SK-N-SH (cell line): ENCODE measurements at regions not wholly inside any gene's neighbourhood (a gene's known extent, or its start where the extent isn't known, plus 50 kb on each side); places are given as distances from the start of the nearest gene placed in this dataset.

Experiments used
- CTCF ChIA-PET: fragments of 300-600, 350-600 bp; formaldehyde crosslinking; extraction: SDS; loops from one replicate; lab custom pipeline; 2021; lab: Yijun Ruan, JAX
- POLR2A ChIA-PET: fragments of 350-600 bp; sonication (Branson Sonifier 250); formaldehyde crosslinking; extraction: SDS; loops from one replicate; lab custom pipeline; 2020; ENCODE audit warnings: antibody characterized with exemption, inconsistent platforms; lab: Yijun Ruan, JAX
- DNase-seq: peaks from one replicate; pipeline ENCODE4 v3.0.0; 2012
- H2AFZ ChIP-seq: fragments of 200-600 bp; sonication (generic); 2 replicates; pipeline ENCODE4 v1.8.1; 2016; ENCODE audit warnings: antibody characterized with exemption, mild to moderate bottlenecking, low read depth
- H3F3A ChIP-seq: fragments of 200-600 bp; sonication (generic); replicated peaks from 2 replicates; pipeline ENCODE3; 2016; ENCODE audit warnings: antibody characterized with exemption, mild to moderate bottlenecking; ENCODE audit not compliant: insufficient read depth
- H3K27ac ChIP-seq, 2 experiments: fragments of 200-500 bp in 1 of 2; fragments of 200-600 bp in 1 of 2; sonication (Bioruptor generic) in 1 of 2; sonication (generic), shearing (Covaris generic) in 1 of 2; 2 replicates each; pipeline versions ENCODE4 v1.5.1 to v1.6.1; 2014 to 2016; ENCODE audit warnings: low read depth in 2 of 2, inconsistent platforms in 1 of 2, low read length in 1 of 2, mild to moderate bottlenecking in 1 of 2, mixed read lengths in 1 of 2
- H3K27me3 ChIP-seq: fragments of 200-600 bp; sonication (generic), shearing (Covaris generic); 2 replicates; pipeline ENCODE4 v1.6.1; 2016; ENCODE audit warnings: mixed run types; ENCODE audit not compliant: insufficient read depth
- H3K36me3 ChIP-seq, 2 experiments: fragments of 200-500 bp in 1 of 2; fragments of 200-600 bp in 1 of 2; sonication (Bioruptor generic) in 1 of 2; sonication (generic) in 1 of 2; replicated peaks in 1 of 2; 2 replicates each; pipeline versions ENCODE3 to v1.5.1; 2014 to 2016; ENCODE audit warnings: low read length in 1 of 2, mild to moderate bottlenecking in 1 of 2; ENCODE audit not compliant: insufficient read depth in 2 of 2, control insufficient read depth in 1 of 2
- H3K4me1 ChIP-seq, 2 experiments: fragments of 200-500 bp in 1 of 2; fragments of 200-600 bp in 1 of 2; sonication (Bioruptor generic) in 1 of 2; sonication (generic), shearing (Covaris generic) in 1 of 2; 2 replicates each; pipeline versions ENCODE4 v1.5.1 to v1.6.1; 2014 to 2016; ENCODE audit warnings: low read depth in 1 of 2, low read length in 1 of 2, mixed run types in 1 of 2; ENCODE audit not compliant: insufficient read depth in 2 of 2, control insufficient read depth in 1 of 2
- H3K4me2 ChIP-seq: fragments of 200-600 bp; sonication (generic), shearing (Covaris generic); 2 replicates; pipeline ENCODE4 v1.6.1; 2017; ENCODE audit warnings: mixed run types
- H3K4me3 ChIP-seq, 2 experiments: fragments of 200-500 bp in 1 of 2; fragments of 200-600 bp in 1 of 2; sonication (Bioruptor generic) in 1 of 2; sonication (generic), shearing (Covaris generic) in 1 of 2; 2 replicates each; pipeline versions ENCODE4 v1.5.1 to v1.8.1; 2014 to 2016; ENCODE audit warnings: low read depth in 2 of 2, inconsistent platforms in 1 of 2, low read length in 1 of 2, mild to moderate bottlenecking in 1 of 2, mixed read lengths in 1 of 2, moderate library complexity in 1 of 2
- H3K79me2 ChIP-seq: fragments of 200-600 bp; sonication (generic); 2 replicates; pipeline ENCODE4 v1.8.1; 2017; ENCODE audit warnings: mild to moderate bottlenecking; ENCODE audit not compliant: insufficient read depth
- H3K9ac ChIP-seq: fragments of 200-600 bp; sonication (generic); 2 replicates; pipeline ENCODE4 v1.6.1; 2017; ENCODE audit warnings: mixed run types
- H3K9me2 ChIP-seq: fragments of 200-600 bp; sonication (generic); 2 replicates; pipeline ENCODE4 v1.6.1; 2017; ENCODE audit warnings: mixed run types
- H3K9me3 ChIP-seq: fragments of 200-600 bp; sonication (generic); 2 replicates; pipeline ENCODE4 v1.6.1; 2017; ENCODE audit warnings: mixed run types, mild to moderate bottlenecking, moderate library complexity
- H4K20me1 ChIP-seq: fragments of 200-600 bp; sonication (generic); 2 replicates; pipeline ENCODE4 v1.6.1; 2017; ENCODE audit warnings: mild to moderate bottlenecking, mixed run types; ENCODE audit not compliant: insufficient read depth
- EP300 ChIP-seq, 2 experiments: IDR thresholded peaks; 2 replicates each; pipeline versions ENCODE4 v1.4.0 to v1.6.1; 2012; ENCODE audit warnings: borderline replicate concordance in 1 of 2, low read depth in 1 of 2, low read length in 1 of 2
- FOXJ3 ChIP-seq: sonication (generic); formaldehyde crosslinking; IDR thresholded peaks from 2 replicates; pipeline ENCODE4 v1.5.1; 2020; ENCODE audit warnings: mild to moderate bottlenecking, missing genetic modification reagents
- FOXM1 ChIP-seq: IDR thresholded peaks from 2 replicates; pipeline ENCODE4 v1.4.0; 2012; ENCODE audit warnings: low read depth, mild to moderate bottlenecking
- GABPA ChIP-seq: IDR thresholded peaks from 2 replicates; pipeline ENCODE4 v1.4.0; 2012; ENCODE audit warnings: low read depth, mild to moderate bottlenecking
- JUND ChIP-seq: IDR thresholded peaks from 2 replicates; pipeline ENCODE4 v1.4.0; 2012
- NFIC ChIP-seq: IDR thresholded peaks from 2 replicates; pipeline ENCODE4 v1.4.0; 2012; ENCODE audit warnings: borderline replicate concordance
- NRF1 ChIP-seq: IDR thresholded peaks from 2 replicates; pipeline ENCODE4 v1.6.1; 2012; ENCODE audit warnings: low read depth, mild to moderate bottlenecking, low read length
- POLR2AphosphoS5 ChIP-seq: IDR thresholded peaks from 2 replicates; pipeline ENCODE4 v1.6.1; 2012; ENCODE audit warnings: low read depth, low read length
- RAD21 ChIP-seq: IDR thresholded peaks from 2 replicates; pipeline ENCODE4 v1.6.1; 2012; ENCODE audit warnings: mild to moderate bottlenecking, low read length
- RCOR1 ChIP-seq: fragments of 150-350 bp; IDR thresholded peaks from 2 replicates; pipeline ENCODE4 v1.6.1; 2017; ENCODE audit warnings: antibody characterized with exemption, low read length
- SIN3A ChIP-seq: IDR thresholded peaks from 2 replicates; pipeline ENCODE4 v1.6.1; 2012; ENCODE audit warnings: low read depth, mild to moderate bottlenecking, low read length, moderate library complexity, borderline replicate concordance
- SMC3 ChIP-seq: IDR thresholded peaks from 2 replicates; pipeline ENCODE4 v1.6.1; 2012; ENCODE audit warnings: low read depth, low read length, improper control_type of control experiment
- TAF1 ChIP-seq: IDR thresholded peaks from 2 replicates; pipeline ENCODE4 v1.6.1; 2012; ENCODE audit warnings: low read depth, mild to moderate bottlenecking, low read length, moderate library complexity, borderline replicate concordance
- TCF12 ChIP-seq: IDR thresholded peaks from 2 replicates; pipeline ENCODE4 v1.4.0; 2012
- TEAD4 ChIP-seq: IDR thresholded peaks from 2 replicates; pipeline ENCODE4 v1.4.0; 2012; ENCODE audit warnings: mild to moderate bottlenecking, borderline replicate concordance; ENCODE audit not compliant: insufficient read depth
- YY1 ChIP-seq: IDR thresholded peaks from 2 replicates; pipeline ENCODE4 v1.4.0; 2012; ENCODE audit warnings: low read depth, mild to moderate bottlenecking
- WGBS: methylation state at CpG from one replicate; pipeline ENCODE4 v1.1.6; 2017; ENCODE audit warnings: low lambda C conversion rate; 5-methylcytosine and 5-hydroxymethylcytosine counted together
- TF ChIP-seq, protein P1 (sequence below): fragments of 150-350 bp; IDR thresholded peaks from 2 replicates; pipeline ENCODE4 v1.6.1; 2017; ENCODE audit warnings: antibody characterized with exemption, low read length, low read depth, borderline replicate concordance
- TF ChIP-seq, protein P2 (sequence below): IDR thresholded peaks from 2 replicates; pipeline ENCODE4 v1.4.0; 2012; ENCODE audit warnings: low read depth
- TF ChIP-seq, protein P3 (sequence below): fragments of 200-600 bp; sonication (generic); IDR thresholded peaks from 2 replicates; pipeline ENCODE4 v1.6.1; 2017; ENCODE audit warnings: antibody characterized with exemption, mild to moderate bottlenecking, moderate library complexity
- TF ChIP-seq, protein P4 (sequence below): fragments of 150-350 bp; IDR thresholded peaks from 2 replicates; pipeline ENCODE4 v1.6.1; 2016; ENCODE audit warnings: mild to moderate bottlenecking, low read depth, low read length

DNA sequence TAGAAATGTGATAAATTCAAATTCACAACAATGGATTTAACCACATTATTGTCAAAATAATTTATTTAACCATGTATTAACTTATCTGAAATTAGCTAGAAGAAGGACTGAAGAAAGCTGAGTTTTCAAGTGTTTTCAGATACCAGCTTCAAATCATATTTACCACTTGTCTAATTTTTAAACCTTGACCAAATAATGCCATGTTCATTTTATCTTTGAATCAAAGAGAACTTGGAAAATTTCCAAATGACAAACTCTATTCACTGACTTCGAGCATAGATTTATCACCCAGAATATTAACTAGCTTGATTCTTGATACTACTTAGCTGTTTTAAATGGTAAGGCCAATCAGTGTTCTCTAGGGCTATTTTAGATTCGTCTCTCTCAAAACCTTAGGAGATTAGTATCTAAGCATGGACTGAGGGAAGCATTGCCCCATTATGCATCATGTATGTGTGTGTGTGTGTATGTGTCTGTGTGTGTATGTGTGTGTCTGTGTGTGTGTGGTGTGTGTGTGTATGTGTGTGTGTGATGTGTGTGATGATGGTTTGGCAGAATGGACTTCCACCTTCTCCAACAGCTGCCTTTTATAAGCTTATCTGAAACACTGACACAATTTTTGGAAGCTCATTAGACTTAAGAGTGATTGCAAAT is 667.5 kb upstream of the FANCL start:
- no peaks in the 10 kb centered on the region for H3K9me3 ChIP-seq
- H3K4me3 ChIP-seq, result no peak overlapping the region
- H3K9me2 ChIP-seq, result no peaks in the 10 kb centered on the region
- H3K4me2 ChIP-seq, result no peak overlapping the region
- H3K27me3 ChIP-seq, result no peaks in the 10 kb centered on the region
- H2AFZ ChIP-seq, result no peak overlapping the region
- no peaks in the 10 kb centered on the region for H3F3A ChIP-seq
- H3K9ac ChIP-seq, result no peak overlapping the region
- CTCF ChIA-PET, result interaction anchor here (0.9 kb wide), 1 partner anchor 308 kb away, joined by 3 read pairs; no protein-coding TSS in a partner anchor
- TF ChIP-seq TCF12 (no peak), TAF1 (no peak), RAD21 (no peak), GABPA (no peak), JUND (no peak), EP300 (IDR thresholded peaks at IDR 0.05; ENCODE audit: borderline replicate concordance in 1 of 2, low read depth in 1 of 2, low read length in 1 of 2) (no peak), TEAD4 (no peak), FOXJ3 (no peak), SMC3 (no peak), POLR2AphosphoS5 (no peak), NFIC (no peak), SIN3A (no peak), YY1 (no peak), RCOR1 (no peak), NRF1 (no peak), FOXM1 (no peak)
- TF ChIP-seq, protein P1, sequence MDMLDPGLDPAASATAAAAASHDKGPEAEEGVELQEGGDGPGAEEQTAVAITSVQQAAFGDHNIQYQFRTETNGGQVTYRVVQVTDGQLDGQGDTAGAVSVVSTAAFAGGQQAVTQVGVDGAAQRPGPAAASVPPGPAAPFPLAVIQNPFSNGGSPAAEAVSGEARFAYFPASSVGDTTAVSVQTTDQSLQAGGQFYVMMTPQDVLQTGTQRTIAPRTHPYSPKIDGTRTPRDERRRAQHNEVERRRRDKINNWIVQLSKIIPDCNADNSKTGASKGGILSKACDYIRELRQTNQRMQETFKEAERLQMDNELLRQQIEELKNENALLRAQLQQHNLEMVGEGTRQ, result no peak
- TF ChIP-seq, protein P2, sequence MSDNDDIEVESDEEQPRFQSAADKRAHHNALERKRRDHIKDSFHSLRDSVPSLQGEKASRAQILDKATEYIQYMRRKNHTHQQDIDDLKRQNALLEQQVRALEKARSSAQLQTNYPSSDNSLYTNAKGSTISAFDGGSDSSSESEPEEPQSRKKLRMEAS, result no peak
- TF ChIP-seq, protein P3, sequence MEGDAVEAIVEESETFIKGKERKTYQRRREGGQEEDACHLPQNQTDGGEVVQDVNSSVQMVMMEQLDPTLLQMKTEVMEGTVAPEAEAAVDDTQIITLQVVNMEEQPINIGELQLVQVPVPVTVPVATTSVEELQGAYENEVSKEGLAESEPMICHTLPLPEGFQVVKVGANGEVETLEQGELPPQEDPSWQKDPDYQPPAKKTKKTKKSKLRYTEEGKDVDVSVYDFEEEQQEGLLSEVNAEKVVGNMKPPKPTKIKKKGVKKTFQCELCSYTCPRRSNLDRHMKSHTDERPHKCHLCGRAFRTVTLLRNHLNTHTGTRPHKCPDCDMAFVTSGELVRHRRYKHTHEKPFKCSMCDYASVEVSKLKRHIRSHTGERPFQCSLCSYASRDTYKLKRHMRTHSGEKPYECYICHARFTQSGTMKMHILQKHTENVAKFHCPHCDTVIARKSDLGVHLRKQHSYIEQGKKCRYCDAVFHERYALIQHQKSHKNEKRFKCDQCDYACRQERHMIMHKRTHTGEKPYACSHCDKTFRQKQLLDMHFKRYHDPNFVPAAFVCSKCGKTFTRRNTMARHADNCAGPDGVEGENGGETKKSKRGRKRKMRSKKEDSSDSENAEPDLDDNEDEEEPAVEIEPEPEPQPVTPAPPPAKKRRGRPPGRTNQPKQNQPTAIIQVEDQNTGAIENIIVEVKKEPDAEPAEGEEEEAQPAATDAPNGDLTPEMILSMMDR, result no peak
- TF ChIP-seq, protein P4, sequence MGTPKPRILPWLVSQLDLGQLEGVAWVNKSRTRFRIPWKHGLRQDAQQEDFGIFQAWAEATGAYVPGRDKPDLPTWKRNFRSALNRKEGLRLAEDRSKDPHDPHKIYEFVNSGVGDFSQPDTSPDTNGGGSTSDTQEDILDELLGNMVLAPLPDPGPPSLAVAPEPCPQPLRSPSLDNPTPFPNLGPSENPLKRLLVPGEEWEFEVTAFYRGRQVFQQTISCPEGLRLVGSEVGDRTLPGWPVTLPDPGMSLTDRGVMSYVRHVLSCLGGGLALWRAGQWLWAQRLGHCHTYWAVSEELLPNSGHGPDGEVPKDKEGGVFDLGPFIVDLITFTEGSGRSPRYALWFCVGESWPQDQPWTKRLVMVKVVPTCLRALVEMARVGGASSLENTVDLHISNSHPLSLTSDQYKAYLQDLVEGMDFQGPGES, result no peak
- 15% methylated on average over 2 of the region's 2 CpGs for whole genome bisulfite sequencing
- H3K79me2 ChIP-seq, result no peaks in the 10 kb centered on the region
- no peaks in the 10 kb centered on the region for H3K36me3 ChIP-seq
- DNase-seq, result no peak
- H3K4me1 ChIP-seq, result no peaks in the 10 kb centered on the region
- POLR2A ChIA-PET, result no interaction called here
- H3K27ac ChIP-seq, result no peak overlapping the region
- no peaks in the 10 kb centered on the region for H4K20me1 ChIP-seq
